HS-5 (cell line): ENCODE measurements at regions not wholly inside any gene's neighbourhood (a gene's known extent, or its start where the extent isn't known, plus 50 kb on each side); places are given as distances from the start of the nearest gene placed in this dataset.

Experiments used
- DNase-seq: peaks from one replicate; pipeline ENCODE4 v3.0.0-alpha.2; 2012; ENCODE audit warnings: low read depth

- DNase-seq, result no peak
Measured at GRCh38 chr10:89829262-89829886, 128.0 kb downstream of the KIF20B start.

DNA sequence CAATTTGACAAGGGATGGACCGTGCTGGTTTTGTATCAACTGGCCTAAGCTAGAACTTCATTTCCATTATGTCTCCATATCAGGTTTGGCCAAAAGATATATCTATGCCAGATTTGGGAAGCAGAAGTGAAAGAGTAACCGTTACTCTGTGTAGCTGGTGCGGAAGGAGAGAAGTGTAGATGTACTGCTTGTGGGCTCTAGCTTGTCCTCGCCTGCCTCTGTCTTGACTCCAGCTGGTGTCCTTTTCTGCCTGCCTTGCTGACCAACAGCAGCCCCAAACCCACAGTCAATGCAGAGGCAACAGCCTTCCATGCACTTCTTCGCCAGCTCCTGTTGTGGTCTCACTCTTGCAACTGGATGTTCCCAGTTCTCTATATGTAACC, 128.5 kb downstream of the KIF20B start:
- DNase-seq, result no peak

- DNase-seq, result no peak
Measured at GRCh38 chr10:89830624-89831023, 129.2 kb downstream of the KIF20B start.

GRCh38 chr10:89836840-89837164, 135.4 kb downstream of the KIF20B start:
- no peak for DNase-seq

DNA sequence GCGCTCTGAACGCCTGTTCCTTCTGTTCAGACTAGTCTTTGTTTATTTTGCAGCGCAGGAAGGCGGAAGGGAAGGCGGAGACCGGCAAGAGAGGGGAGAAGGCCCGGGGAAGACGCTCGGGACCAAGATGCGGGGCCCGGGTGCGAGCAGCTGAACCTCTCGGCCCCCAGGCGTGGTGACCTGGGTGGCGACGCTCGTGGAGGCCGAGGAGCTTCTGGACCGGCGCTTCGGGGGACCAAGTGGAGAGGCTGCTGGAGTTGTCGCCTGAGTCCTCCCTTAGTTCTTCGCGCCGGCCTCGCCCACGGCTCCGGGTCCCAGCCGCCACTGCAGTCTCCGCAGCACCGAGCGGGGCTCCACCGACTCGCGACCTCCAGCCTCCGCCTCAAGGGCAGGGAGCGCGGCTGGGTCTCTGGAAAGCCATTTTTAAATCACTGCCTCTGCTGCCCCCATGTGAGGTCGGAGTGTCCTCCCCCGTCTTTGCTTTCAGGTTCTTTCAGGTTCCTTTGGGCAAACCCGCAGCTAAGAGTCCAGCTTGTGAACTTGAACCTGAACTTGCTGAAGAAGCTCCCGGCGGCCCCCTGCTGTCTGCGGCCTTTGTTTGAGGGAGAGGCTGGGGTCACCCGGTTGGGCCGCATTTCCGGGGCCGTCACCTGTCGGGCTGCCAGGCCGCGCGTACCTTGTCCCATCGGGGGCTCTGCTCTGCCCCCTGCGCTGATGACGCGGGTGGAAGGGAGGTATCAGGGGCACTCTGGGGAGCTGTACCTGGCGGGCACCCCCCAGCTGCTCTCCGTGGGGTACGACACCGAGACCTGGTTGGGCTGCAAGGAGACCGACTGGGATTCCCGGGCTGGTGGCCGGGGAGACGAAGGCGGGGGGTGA, 136.0 kb downstream of the KIF20B start:
- no peak for DNase-seq

- DNase-seq, result no peak
Measured at GRCh38 chr10:89838044-89838615, 136.7 kb downstream of the KIF20B start.

GRCh38 chr10:89845541-89846280, 144.3 kb downstream of the KIF20B start:
- no peak for DNase-seq

- no peak for DNase-seq
Measured at GRCh38 chr10:89846281-89846630, 144.9 kb downstream of the KIF20B start.

- DNase-seq, result no peak
Measured at GRCh38 chr10:89846786-89847185, 145.4 kb downstream of the KIF20B start.

GRCh38 chr10:89852872-89853271, 151.5 kb downstream of the KIF20B start:
- DNase-seq, result no peak

GRCh38 chr10:89853781-89854191, 152.4 kb downstream of the KIF20B start:
- no peak for DNase-seq

DNA sequence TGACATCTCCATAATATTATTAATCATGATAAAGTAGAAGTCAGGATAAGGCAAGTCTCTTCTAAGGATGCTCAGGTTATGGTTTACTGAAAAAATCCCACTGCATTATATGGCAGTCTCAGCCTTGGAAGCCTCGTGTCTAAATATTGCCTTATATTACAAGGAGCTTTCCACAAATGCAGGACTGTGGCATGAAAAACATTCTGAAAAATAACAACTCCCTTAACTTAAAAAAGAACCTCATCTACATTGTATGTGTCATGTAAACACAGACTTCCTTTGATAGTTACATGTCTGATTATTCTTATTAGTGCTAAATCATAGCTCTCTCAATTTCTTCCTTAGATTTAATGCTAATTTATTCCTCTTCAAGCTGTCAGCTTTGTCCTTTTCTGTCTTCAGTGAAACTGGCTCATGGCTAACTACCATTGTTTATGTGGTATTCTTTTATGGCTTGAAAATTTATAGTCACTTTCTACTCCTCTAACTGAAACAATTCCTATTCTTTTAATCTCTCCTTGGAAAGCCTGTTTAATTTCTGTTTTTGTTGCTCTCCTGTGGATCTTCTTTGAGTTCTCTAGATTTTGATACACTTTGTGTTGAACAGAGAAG, 156.1 kb downstream of the KIF20B start:
- DNase-seq, result no peak

GRCh38 chr10:89861199-89861573, 159.8 kb downstream of the KIF20B start:
- no peak for DNase-seq

DNA sequence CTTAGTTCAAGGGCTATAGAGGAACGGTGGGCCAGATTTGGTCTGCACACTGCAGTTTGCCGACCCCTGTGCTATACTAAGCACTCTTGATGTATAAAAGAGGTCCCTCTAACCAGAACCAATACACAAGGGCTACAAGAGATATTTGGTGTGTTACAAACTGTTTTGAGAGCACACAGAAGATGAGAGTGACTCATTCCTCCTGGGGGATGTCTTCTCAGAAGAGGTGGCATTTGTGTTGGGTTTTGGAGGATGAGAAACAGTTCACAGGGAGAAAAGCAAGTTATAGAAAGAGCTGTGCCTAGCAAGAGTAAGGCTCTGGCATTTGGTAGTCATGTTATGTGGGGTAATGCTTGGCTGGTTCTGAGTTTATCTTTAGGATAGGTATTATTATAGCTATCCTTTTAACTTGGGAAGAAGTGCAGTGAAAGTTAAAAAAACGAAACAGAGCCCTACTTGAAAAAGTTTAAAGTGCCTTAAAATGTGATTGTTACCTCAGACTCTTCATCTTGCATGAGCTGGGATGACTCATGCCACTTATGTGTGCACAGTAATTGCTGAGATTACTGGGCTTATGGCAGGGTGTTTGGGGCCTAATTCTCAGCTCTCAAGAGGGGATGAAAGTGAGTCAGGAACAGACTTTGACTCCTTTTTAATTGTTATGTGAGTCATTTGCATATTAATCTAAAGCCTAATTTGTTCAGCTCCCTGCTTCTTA, 160.4 kb downstream of the KIF20B start:
- peak; percentile 46 for DNase-seq

GRCh38 chr10:89867964-89868363, 166.6 kb downstream of the KIF20B start:
- no peak for DNase-seq

DNA sequence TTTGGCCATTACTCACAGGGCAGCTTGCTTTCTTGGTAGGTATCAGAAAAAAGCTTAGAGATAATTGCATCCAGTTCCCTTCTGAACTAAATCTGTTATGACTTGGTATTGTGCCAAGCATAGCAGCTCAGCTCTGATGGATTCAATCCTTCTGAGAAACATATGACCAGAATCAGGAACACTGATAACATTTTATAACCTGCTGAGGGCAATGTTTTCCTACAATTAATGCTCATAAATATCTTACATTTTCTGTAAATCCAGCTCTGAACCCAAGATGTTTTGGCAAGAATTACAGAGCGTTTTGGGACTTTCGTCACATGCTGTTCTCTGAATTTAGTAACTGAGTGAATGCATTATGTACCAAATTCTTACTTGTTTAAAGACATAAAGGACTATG, 167.8 kb downstream of the KIF20B start:
- no peak for DNase-seq

DNA sequence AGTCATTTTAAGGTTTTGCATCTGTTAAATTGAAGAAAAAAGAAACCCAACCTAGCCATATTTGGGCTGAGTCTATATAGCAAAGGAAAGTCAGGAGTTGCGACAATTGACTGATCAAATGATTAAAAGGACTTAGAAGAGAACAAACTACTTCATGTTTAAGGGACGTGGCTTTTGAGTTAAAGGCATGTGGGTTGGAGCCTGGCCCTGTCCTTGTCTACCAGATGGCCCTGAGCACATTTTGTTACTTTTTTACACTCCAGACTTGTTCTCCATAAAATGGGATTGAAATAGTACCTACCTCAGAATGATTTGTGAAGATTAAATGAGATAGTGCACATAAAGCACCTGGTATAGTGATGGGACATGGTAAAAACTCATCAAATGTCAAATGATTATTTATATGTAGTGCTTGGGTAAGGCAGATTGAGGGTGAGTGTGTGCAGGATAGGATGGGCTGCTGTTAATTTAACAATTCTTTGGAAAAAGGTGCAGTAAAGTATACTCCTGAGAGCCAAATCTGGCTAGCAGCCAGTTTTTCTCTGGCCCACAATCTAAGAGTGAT, 168.3 kb downstream of the KIF20B start:
- no peak for DNase-seq

- no peak for DNase-seq
Measured at GRCh38 chr10:89870936-89871335, 169.5 kb downstream of the KIF20B start.

GRCh38 chr10:89873055-89873454, 171.7 kb downstream of the KIF20B start:
- no peak for DNase-seq

GRCh38 chr10:89875557-89875956, 174.2 kb downstream of the KIF20B start:
- DNase-seq, result no peak

DNA sequence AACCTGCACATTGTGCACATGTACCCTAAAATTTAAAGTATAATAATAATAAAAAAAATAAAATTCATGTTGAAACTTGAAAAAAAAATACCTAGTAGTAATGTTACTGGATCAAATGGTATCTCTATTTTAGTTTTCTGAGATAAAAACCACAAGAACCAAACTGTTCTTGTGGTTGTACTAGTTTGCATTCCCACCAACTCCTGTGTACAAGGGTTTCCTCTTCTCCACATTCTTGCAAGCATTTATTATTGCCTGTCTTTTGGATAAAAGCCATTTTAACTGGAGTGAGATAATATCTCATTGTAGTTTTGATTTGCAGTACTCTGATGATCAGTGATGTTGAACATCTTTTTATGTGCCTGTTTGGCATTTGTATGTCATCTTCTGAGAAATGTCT, 177.7 kb downstream of the KIF20B start:
- DNase-seq, result no peak
